A673 (cell line): ENCODE measurements at regions not wholly inside any gene's neighbourhood (a gene's known extent, or its start where the extent isn't known, plus 50 kb on each side); places are given as distances from the start of the nearest gene placed in this dataset.

Experiments used
- EZH2 ChIP-seq: fragments of 200-600 bp; sonication (generic); IDR thresholded peaks from 2 replicates; pipeline ENCODE4 v1.6.1; 2017; ENCODE audit warnings: borderline replicate concordance, low read depth, mild to moderate bottlenecking, mixed read lengths, antibody characterized with exemption, low read length; ENCODE audit not compliant: poor library complexity, severe bottlenecking
- TF ChIP-seq, protein P1 (sequence below): fragments of 300-800, 200-600 bp; sonication (generic); conservative IDR thresholded peaks from 2 replicates; pipeline ENCODE4 v1.5.1; 2017; ENCODE audit warnings: low read depth, mild to moderate bottlenecking, antibody characterized with exemption, low read length, moderate library complexity, mixed read lengths

DNA sequence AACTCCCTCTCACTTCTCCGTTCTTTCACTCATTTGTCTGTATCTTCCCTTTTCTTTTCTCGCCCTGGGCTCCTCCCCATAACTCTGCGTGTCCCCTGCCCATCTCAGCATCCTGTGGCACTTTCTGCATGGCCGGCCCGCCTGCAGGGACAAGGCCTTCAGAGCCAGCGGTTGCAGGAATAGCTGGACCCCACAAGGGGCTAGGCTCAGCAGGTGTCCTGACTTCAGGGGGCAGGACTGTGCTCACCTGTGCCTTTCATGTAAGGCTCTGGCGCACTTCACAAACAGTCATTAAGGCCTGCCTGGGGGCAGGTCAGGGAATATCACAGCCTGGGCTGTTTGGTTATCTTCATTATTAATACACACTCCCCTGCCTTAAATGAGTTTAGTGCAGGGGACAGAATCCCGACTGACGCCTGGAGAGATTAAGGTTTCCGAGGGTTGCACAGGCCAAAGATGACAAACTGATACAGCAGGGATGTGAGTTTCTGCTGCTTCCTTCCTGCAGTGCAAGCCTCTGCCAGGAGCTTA is 768.8 kb upstream of the TBX3 start:
- TF ChIP-seq, protein P1, sequence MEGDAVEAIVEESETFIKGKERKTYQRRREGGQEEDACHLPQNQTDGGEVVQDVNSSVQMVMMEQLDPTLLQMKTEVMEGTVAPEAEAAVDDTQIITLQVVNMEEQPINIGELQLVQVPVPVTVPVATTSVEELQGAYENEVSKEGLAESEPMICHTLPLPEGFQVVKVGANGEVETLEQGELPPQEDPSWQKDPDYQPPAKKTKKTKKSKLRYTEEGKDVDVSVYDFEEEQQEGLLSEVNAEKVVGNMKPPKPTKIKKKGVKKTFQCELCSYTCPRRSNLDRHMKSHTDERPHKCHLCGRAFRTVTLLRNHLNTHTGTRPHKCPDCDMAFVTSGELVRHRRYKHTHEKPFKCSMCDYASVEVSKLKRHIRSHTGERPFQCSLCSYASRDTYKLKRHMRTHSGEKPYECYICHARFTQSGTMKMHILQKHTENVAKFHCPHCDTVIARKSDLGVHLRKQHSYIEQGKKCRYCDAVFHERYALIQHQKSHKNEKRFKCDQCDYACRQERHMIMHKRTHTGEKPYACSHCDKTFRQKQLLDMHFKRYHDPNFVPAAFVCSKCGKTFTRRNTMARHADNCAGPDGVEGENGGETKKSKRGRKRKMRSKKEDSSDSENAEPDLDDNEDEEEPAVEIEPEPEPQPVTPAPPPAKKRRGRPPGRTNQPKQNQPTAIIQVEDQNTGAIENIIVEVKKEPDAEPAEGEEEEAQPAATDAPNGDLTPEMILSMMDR: no peak
- TF ChIP-seq EZH2: no peak
